GM12878 (cell line): ENCODE measurements at regions not wholly inside any gene's neighbourhood (a gene's known extent, or its start where the extent isn't known, plus 50 kb on each side); places are given as distances from the start of the nearest gene placed in this dataset.

ENCODE experiments used
- POLR2A ChIP-seq: IDR thresholded peaks from 2 replicates; pipeline ENCODE4 v1.6.1; 2011; ENCODE audit warnings: low read depth, mild to moderate bottlenecking, low read length
- POLR2AphosphoS2 ChIP-seq: IDR thresholded peaks from 2 replicates; pipeline ENCODE4 v1.6.1; 2011; ENCODE audit warnings: low read depth, mild to moderate bottlenecking, low read length, improper control_type of control experiment, moderate library complexity
- SIN3A ChIP-seq: IDR thresholded peaks from 2 replicates; pipeline ENCODE4 v1.6.1; 2012; ENCODE audit warnings: low read depth, low read length, improper control_type of control experiment
- SIX5 ChIP-seq: IDR thresholded peaks from 2 replicates; pipeline ENCODE4 v1.6.1; 2011; ENCODE audit warnings: mild to moderate bottlenecking, low read depth, low read length, moderate library complexity; ENCODE audit not compliant: severe bottlenecking
- SMC3 ChIP-seq: IDR thresholded peaks from 2 replicates; pipeline ENCODE4 v1.6.1; 2011; ENCODE audit warnings: low read length, improper control_type of control experiment, borderline replicate concordance
- TF ChIP-seq, protein P1 (sequence below): IDR thresholded peaks from 2 replicates; pipeline ENCODE4 v1.6.1; 2012; ENCODE audit warnings: low read length, inconsistent platforms
- TF ChIP-seq, protein P2 (sequence below): IDR thresholded peaks from 2 replicates; pipeline ENCODE4 v1.6.1; 2011; ENCODE audit warnings: mild to moderate bottlenecking, low read depth, low read length, moderate library complexity; ENCODE audit not compliant: insufficient replicate concordance
- TF ChIP-seq, protein P3 (sequence below), 3 experiments: IDR thresholded peaks in 2 of 3; conservative IDR thresholded peaks in 1 of 3; 2 replicates each; pipeline ENCODE4 v1.5.1; 2011; ENCODE audit warnings: low read depth in 3 of 3, low read length in 3 of 3, mild to moderate bottlenecking in 3 of 3, control low read depth in 2 of 3, moderate library complexity in 2 of 3, inconsistent platforms in 1 of 3, mixed read lengths in 1 of 3; ENCODE audit not compliant: control insufficient read depth in 2 of 3, insufficient read depth in 1 of 3; ENCODE audit errors: extremely low read depth in 1 of 3

DNA sequence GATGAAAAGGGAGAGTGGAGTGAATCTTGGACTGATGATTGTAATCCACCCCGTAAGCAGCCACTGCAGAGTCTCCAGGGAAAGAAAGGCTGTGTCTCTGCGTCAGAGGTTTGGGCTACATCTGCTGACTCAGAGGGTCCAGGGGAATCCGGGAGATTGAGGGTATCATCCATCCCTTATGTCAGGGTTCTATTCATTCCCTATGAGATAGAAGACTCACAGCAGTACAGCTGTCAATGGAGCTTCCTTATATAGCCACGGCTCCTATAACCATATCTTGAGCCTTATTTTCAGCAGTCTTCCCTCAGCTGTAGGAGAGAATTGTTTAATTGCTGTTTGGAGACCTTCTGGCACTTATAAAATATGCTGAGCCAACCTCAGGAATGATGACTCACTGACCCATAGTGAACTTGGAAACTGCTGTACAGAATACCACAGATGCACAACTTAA lies 558.2 kb upstream of the PFKP start:
- TF ChIP-seq, protein P1, sequence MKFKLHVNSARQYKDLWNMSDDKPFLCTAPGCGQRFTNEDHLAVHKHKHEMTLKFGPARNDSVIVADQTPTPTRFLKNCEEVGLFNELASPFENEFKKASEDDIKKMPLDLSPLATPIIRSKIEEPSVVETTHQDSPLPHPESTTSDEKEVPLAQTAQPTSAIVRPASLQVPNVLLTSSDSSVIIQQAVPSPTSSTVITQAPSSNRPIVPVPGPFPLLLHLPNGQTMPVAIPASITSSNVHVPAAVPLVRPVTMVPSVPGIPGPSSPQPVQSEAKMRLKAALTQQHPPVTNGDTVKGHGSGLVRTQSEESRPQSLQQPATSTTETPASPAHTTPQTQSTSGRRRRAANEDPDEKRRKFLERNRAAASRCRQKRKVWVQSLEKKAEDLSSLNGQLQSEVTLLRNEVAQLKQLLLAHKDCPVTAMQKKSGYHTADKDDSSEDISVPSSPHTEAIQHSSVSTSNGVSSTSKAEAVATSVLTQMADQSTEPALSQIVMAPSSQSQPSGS = no peak
- TF ChIP-seq SMC3 (no peak), POLR2AphosphoS2 (no peak), POLR2A (no peak), SIN3A (no peak), SIX5 (no peak)
- TF ChIP-seq, protein P2, sequence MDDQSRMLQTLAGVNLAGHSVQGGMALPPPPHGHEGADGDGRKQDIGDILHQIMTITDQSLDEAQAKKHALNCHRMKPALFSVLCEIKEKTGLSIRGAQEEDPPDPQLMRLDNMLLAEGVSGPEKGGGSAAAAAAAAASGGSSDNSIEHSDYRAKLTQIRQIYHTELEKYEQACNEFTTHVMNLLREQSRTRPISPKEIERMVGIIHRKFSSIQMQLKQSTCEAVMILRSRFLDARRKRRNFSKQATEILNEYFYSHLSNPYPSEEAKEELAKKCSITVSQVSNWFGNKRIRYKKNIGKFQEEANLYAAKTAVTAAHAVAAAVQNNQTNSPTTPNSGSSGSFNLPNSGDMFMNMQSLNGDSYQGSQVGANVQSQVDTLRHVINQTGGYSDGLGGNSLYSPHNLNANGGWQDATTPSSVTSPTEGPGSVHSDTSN = no peak
- TF ChIP-seq, protein P3, sequence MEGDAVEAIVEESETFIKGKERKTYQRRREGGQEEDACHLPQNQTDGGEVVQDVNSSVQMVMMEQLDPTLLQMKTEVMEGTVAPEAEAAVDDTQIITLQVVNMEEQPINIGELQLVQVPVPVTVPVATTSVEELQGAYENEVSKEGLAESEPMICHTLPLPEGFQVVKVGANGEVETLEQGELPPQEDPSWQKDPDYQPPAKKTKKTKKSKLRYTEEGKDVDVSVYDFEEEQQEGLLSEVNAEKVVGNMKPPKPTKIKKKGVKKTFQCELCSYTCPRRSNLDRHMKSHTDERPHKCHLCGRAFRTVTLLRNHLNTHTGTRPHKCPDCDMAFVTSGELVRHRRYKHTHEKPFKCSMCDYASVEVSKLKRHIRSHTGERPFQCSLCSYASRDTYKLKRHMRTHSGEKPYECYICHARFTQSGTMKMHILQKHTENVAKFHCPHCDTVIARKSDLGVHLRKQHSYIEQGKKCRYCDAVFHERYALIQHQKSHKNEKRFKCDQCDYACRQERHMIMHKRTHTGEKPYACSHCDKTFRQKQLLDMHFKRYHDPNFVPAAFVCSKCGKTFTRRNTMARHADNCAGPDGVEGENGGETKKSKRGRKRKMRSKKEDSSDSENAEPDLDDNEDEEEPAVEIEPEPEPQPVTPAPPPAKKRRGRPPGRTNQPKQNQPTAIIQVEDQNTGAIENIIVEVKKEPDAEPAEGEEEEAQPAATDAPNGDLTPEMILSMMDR (IDR thresholded peaks at IDR 0.05 in 2 of 3, conservative IDR thresholded peaks at IDR 0.05 in 1 of 3; ENCODE audit: control insufficient read depth in 2 of 3, extremely low read depth in 1 of 3, insufficient read depth in 1 of 3, low read depth in 3 of 3, low read length in 3 of 3) = no peak
